ENCODE measurements at regions not wholly inside any gene's neighbourhood (a gene's known extent, or its start where the extent isn't known, plus 50 kb on each side); places are given as distances from the start of the nearest gene placed in this dataset.
"Not testable (repeated sequence)": the region's sequence is repeated elsewhere in the genome, so short reads cannot be mapped to it uniquely, and the experiment has no call there.

DNA sequence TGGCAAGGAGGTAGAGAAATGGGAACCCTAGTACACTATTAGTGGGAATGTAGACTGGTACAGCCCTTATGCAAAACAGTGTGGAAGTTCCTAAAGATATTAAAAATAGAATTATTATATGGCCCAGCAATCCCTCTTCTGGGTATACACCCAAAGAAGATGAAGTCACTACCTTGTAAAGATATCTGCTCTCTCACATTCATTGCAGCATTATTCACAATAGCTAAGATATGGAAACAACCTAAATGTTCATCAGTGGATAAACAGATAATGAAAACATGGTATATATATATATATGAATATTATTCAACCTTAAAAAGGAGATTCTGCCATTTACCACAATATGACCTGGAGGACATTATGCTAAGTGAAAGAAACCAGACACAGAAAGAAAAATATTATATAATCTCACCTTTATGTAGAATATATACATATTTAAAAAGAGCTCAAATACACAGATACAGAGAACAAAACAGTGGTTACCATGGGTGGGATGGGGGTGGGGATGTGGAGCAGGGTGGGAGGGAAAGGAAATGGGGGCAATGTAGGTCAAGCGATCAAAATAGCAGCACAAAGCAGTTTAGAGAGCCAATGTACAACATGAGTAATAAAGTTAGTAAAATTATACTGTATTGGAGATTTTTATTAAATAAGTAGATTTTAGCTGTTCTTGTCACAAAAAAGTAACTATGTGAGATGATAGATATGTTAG is 138.6 kb downstream of the SPRY1 start:
- DNase-seq (ENCODE audit: low spot score): no peak
- H3K4me3 ChIP-seq: no peak overlapping the region
- TF ChIP-seq, protein P1, sequence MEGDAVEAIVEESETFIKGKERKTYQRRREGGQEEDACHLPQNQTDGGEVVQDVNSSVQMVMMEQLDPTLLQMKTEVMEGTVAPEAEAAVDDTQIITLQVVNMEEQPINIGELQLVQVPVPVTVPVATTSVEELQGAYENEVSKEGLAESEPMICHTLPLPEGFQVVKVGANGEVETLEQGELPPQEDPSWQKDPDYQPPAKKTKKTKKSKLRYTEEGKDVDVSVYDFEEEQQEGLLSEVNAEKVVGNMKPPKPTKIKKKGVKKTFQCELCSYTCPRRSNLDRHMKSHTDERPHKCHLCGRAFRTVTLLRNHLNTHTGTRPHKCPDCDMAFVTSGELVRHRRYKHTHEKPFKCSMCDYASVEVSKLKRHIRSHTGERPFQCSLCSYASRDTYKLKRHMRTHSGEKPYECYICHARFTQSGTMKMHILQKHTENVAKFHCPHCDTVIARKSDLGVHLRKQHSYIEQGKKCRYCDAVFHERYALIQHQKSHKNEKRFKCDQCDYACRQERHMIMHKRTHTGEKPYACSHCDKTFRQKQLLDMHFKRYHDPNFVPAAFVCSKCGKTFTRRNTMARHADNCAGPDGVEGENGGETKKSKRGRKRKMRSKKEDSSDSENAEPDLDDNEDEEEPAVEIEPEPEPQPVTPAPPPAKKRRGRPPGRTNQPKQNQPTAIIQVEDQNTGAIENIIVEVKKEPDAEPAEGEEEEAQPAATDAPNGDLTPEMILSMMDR (IDR thresholded peaks at IDR 0.05): no peak
- no peak overlapping the region for H3K27ac ChIP-seq

DNA sequence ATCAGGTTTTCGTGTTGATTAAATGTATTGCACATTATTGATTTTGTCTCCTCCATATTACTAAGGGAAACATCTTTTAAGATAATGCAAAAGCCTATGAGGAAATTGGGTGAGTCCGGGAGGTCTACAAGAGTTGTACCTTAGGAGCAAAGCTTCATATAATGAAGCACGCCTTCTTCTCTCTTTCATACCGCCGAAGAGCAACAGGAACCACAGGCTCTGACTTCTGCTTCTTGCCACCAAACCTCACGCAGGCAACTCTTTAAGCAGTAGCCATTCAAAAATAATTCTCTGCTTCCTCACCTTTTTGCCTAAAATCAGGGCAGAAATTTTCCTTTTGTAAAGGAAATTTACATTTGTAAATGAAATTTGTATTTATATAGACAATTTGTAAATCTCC is 139.6 kb downstream of the SPRY1 start:
- no peak for DNase-seq (ENCODE audit: low spot score)
- H3K27ac ChIP-seq: no peak overlapping the region
- TF ChIP-seq, protein P1 (IDR thresholded peaks at IDR 0.05): no peak
- H3K4me3 ChIP-seq: no peak overlapping the region

DNA sequence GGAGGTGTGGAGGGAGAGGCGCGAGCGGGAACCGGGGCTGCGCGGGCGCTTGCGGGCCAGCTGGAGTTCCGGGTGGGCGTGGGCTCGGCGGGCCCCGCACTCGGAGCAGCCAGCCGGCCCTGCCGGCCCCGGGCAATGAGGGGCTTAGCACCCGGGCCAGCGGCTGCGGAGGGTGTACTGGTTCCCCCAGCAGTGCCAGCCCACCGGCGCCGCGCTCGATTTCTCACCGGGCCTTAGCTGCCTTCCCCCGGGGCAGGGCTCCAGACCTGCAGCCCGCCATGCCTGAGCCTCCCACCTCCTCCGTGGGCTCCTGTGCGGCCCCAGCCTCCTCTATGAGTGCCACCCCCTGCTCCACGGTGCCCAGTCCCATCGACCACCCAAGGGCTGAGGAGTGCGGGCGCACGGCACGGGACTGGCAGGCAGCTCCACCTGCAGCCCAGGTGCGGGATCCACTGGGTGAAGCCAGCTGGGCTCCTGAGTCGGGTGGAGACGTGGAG is 141.4 kb downstream of the SPRY1 start:
- H3K4me3 ChIP-seq; H3K27ac ChIP-seq; DNase-seq (ENCODE audit: low spot score): not testable (repeated sequence)

DNA sequence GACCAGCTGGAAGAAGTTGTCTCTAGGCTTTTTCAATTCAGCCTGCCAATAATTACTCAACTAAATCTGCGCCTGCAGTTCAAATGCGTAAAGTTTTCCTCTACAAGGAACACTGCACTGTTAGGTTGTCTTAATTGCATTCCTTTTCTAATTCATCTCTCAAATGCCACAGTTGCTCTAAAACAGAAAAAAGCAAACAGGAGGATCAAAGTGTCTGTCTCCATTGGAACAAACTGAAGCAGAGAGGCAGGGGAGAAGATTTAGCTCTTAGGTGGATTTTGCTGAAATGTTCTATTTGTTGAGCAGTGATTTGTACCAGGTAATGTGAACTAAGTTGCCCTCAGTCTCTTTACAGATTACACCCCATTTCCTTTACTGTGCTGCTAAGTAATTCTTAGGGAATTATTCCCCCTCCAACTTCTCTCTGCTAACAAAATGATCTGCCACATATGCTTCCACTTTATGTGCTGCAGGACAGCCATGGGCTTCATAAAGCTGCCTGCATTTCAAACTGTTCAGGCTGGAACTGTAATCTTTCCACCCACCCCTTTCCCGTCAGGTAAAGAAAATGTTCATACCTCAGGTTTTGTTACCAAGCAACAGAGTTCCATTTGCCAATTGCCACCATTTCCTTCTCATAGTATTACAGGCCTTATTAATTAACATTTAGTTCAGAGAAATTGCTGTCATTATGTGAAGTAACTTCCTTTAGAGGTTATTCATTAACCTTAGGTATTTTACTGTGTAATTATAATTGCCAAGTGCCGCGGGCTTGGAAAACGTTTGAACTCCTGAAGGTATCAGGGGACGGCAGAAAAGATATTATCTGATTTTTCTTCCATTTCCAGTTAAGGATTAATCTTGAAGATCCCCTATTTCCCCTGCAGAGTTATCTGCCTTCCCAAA is 149.3 kb downstream of the SPRY1 start:
- TF ChIP-seq, protein P1 (IDR thresholded peaks at IDR 0.05): no peak
- no peak overlapping the region for H3K4me3 ChIP-seq
- no peak overlapping the region for H3K27ac ChIP-seq
- no peak for DNase-seq (ENCODE audit: low spot score)

DNA sequence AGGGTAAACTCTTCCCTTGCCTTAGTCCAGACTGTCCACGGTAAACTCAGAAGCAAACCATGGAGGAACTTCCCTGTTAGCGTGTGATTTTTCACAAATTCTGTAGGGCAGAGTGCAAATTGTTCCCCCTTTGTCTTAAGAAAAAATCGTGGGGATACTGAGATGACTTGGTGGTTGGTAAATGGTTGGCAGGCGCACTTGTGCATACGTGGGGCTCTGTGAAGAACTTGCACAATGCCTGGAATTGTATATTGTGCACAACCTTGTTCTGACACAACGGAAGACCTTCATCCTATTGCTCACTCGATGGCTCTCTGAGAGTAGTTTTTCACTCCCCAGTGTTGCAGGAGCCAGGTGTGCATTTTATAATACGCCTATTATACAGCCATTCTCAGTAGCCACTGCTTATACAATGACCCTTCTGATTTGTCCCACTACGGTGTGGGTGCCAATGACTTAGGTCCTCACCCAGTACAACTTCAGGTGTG is 150.0 kb downstream of the SPRY1 start:
- no peak overlapping the region for H3K27ac ChIP-seq
- TF ChIP-seq, protein P1 (IDR thresholded peaks at IDR 0.05): no peak
- no peak overlapping the region for H3K4me3 ChIP-seq
- DNase-seq (ENCODE audit: low spot score): no peak

DNA sequence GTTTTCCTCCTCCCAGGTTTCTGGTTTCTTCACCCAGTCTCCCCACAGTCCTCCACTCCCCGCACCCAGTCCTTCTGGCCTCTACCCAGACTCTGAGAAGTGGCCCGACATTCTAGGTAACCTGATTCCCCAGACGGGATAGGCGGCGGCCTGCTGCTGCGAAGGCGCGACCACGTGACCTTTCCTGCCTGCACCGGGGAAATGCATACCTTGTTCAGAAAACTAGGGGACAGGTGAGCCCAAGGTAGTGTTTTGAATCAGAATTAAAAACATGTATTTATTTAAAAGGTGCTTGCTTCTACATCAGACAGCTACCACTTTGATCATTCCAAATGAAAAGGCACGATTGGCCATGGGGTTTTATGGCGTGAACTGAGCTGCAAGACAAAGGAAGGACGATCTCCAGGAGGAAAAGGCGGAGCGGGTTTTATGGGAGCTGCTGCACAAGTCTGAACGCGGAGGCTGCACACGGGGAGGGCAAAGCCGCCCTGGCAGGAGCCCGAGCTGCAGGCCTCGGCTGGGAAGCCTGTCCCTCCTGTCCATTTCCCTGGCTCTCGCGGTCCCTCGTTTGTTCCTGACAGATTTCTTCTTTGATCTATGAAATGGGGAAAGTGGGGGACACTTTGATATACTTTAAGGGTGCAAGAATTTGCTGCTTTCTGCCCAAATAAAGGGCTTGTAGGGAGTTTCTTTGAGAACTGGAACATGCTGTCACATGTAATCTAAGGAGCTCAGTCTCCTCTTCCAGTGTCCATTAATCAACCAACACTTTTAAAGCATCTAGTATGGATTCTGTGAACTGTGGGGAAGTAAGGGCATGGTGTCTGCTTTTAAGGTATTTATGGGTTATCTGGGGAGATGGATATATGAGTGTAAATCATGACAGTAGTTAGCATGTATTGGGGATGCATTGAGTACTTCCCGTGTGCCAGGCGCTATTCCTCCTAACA is 150.9 kb downstream of the SPRY1 start:
- DNase-seq (ENCODE audit: low spot score): no peak
- no peak overlapping the region for H3K27ac ChIP-seq
- no peak overlapping the region for H3K4me3 ChIP-seq
- TF ChIP-seq, protein P1 (IDR thresholded peaks at IDR 0.05): no peak

Measured in coronary artery (tissue), 2 donors.